Ramos (cell line): ENCODE measurements at regions not wholly inside any gene's neighbourhood (a gene's known extent, or its start where the extent isn't known, plus 50 kb on each side); places are given as distances from the start of the nearest gene placed in this dataset.

Experiments used
- in situ Hi-C: fragments of 300-500 bp; cut with MboI; formaldehyde crosslinking; loops from one replicate; pipeline ENCODE4 v1.14.3; 2022; ENCODE audit warnings: low sequenced_read_pairs; ENCODE audit not compliant: unreplicated experiment

DNA sequence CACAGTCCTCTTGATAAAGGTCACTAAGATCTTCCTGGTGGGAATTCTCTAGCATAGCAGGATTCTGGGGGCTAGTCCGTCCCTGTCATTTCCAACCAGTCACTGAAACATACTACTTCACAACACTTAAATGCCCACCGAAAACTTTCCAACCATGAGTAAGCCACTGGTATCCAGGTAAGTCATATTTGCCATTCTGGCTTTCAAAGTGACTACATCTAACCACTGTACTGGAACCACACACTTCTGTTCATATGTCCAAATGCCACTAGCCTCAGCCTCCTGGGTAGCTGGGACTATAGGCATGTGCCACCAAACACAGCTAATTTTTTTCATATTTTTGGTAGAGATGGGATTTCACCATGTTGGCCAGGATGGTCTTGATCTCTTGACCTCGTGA lies 64.3 kb upstream of the VANGL1 start:
- in situ Hi-C loops: no loop called here

- in situ Hi-C loops: no loop called here
Measured at GRCh38 chr1:115575661-115576060, 66.1 kb upstream of the VANGL1 start.

DNA sequence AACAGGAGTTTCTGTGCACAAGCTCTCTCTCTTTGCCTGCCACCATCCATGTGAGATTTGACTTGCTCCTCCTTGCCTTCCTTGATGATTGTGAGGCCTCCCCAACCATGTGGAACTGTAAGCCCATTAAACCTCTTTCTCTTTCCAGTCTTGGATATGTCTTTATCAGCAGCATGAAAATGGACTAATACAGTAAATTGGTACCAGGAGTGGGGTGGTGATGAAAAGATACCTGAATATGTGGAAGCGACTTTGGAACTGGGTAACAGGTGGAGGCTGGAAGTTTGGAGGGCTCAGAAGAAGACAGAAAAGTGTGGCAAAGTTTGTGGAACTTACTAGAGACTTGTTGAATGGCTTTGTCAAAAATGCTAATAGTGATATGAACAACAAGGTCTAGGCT lies 69.1 kb upstream of the VANGL1 start:
- in situ Hi-C loops: no loop called here

DNA sequence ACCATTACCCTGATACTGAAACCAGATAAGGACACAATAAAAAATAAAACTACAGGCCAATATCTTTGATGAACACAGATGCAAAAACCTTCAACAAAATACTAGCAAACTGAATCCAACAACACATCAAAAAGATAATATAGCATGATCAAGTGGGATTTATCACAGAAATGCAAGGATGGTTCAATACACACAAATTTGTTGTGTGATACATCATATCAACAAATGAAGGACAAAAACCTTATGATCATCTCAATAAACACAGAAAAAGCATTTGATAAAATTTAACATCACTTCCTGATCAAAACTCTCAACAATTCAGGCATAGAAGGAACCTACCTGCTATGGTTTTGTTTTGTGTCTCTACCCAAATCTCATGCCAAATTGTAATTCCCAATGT lies 74.3 kb upstream of the VANGL1 start:
- in situ Hi-C loops: no loop called here

DNA sequence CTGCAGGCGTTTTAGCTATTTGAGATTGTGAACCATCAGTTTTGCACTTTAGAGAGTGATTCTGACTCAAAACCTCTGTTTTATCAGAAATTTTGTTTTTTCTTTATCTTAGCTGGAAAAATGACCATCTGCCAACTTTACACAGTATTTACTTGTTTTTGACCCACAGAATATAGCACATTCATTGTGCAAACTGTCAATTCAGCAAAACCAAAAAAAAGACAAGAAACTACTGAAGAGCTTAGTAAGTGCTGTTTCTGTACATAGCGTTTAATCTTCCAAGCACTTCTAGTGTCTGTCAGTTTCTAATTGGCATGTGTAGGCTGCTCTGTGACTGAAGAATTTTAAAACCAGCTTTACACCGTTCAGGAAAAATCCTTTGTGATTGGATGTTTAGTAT lies 76.0 kb upstream of the VANGL1 start:
- in situ Hi-C loops: no loop called here

DNA sequence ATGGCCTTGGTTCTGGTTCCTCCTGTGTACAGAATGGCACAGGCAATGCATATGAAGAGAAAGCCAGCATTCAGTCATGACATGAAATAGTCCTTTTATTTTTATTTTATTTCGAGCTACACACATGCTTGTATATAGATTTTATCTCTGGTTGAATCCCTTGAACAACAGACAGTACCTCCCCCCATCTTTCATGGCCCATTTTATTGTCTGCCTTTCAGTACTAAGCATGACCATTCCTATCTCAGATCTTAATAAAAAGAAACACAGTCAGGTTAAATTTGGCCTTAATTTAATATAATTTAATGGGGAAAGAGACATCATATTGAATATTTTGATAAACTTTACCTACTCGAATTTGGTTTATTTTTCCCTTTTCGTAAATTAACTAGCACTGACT lies 76.4 kb upstream of the VANGL1 start:
- in situ Hi-C loops: no loop called here

DNA sequence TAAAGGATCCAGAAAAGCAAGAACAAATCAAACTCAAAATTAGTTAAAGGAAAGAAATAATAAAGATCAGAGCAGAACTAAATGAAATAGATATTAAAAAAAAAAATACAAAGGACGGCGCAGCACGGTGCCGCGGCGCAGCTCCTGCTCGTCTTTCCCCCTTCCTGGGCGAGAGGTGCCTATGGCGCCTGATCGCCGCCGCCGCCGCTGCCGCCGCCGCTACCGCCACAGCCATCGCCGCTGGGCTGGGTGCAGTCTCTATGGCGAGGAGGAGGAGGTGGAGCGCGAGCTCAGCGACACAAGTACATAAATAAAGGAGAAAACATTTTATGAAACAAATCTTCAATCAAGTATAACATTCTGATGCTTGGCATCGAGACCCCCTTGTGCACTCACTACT lies 77.6 kb upstream of the VANGL1 start:
- in situ Hi-C loops: no loop called here

DNA sequence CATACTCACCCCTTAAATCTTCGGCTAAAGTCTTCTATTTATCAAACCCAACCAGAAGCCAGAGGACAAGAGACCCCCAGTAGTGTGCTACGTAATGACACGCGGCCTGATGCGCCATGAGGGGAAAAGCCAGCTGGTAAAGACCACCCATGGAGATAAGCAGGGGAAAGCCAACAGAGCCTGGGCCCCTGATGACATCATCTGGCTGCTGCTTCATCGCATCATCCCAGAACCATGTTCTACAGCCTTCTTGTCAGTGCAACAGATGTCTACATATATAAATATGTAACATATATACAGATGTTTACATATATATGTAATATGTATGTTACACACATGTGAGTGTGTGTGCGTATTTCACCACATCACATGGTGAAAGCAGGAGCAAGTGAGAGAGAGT lies 81.7 kb upstream of the VANGL1 start:
- in situ Hi-C loops: no loop called here

- in situ Hi-C loops: no loop called here
Measured at GRCh38 chr1:115558275-115558674, 83.5 kb upstream of the VANGL1 start.

DNA sequence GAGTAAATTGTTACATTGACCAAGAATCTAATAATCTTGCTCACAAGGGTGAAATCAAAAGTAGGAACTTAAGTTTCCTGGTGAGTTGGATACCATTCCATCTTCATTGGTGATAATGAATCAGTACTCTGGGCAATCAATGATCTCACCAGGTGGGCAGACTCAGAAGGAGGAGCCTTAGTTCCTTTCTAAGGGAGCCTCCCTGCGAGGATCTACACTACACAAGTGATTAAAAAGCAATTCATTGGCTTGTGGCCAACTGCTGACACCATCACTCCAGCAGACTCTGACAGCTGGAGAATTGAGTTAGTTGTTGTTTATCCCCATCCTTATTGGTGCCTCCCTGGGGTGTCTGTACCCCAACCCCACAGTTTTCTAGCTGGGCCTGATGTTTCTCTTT lies 84.1 kb upstream of the VANGL1 start:
- in situ Hi-C loops: no loop called here

GRCh38 chr1:115556236-115556635 lies 85.5 kb upstream of the VANGL1 start:
- in situ Hi-C loops: no loop called here

DNA sequence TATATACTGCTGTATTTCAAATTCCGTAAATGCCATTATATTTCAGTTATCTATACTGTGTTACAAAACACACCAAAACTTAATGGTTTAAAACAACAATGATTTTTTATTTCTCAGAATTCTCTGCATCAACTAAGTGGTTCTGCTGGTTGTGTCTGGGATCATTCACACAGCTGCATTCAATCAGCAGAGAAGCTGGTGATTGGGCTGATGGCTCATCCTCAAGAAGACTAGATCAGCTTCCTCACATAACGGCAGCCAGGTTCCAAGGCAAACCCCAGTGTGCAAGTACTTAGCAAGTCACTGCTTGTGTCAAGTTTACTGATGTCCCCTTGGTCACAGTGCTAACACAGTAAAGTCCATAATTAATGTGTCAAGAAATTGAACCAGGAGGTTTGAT lies 86.3 kb upstream of the VANGL1 start:
- in situ Hi-C loops: no loop called here

- in situ Hi-C loops: no loop called here
Measured at GRCh38 chr1:115547696-115548095, 94.1 kb upstream of the VANGL1 start.

DNA sequence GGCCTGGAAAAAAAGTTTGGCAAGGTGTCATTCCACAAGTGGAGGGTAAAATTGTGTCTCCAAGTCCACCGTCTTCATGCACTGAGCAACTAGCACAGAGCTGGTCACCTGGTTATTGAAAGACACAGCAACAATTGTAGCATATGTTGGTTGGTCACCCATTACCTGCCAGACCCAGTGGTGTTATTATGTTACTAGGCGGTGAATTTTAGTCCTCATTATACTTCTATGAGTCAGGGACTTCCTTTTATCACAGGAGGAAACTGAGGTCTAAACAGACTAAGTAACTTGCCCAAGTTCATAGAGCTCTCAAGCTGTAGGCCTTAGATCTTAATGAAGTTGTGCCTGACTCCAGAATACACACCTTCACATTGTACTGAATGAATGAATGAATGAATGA lies 94.9 kb upstream of the VANGL1 start:
- in situ Hi-C loops: no loop called here

- in situ Hi-C loops: no loop called here
Measured at GRCh38 chr1:115545791-115546733, 95.7 kb upstream of the VANGL1 start.

GRCh38 chr1:115545096-115545720 lies 96.6 kb upstream of the VANGL1 start:
- in situ Hi-C loops: no loop called here

DNA sequence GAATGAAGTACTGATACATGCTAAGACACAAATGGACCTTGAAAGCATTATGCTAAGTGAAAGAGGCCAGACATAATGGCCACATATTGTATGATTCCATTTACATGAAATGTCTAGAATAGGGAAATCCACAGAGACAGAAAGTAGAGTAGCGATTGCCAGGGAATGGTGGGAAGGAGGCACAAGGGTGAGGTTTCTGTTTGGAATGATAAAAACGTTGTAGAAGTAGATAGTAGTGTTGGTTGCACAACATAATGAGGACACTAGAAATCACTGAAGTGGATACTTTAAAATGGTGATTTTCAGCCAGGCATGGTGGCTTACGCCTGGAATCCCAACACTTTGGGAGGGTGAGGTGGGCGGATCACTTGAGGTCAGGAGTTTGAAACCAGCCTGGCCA lies 97.6 kb upstream of the VANGL1 start:
- in situ Hi-C loops: no loop called here

DNA sequence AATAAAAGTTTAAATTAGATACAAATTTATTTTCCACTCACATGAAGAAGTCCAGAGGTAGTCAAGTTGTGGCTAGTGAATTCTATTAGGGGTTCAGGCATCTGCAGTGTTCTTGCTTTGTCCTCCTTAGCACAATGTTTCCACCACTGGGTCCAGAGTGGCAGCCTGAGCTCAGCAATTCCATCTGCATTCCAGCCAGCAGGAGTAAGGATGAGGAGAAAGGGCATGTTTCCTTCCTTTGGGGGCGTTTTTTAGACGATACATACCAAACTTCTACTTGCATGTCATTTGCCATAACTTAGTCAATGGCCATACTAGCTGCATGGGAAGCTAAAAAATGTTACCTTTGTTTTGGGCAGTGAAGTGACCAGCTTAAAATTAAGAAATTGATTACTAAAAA lies 98.5 kb upstream of the VANGL1 start:
- in situ Hi-C loops: no loop called here

- in situ Hi-C loops: no loop called here
Measured at GRCh38 chr1:115539736-115540135, 102.0 kb upstream of the VANGL1 start.

DNA sequence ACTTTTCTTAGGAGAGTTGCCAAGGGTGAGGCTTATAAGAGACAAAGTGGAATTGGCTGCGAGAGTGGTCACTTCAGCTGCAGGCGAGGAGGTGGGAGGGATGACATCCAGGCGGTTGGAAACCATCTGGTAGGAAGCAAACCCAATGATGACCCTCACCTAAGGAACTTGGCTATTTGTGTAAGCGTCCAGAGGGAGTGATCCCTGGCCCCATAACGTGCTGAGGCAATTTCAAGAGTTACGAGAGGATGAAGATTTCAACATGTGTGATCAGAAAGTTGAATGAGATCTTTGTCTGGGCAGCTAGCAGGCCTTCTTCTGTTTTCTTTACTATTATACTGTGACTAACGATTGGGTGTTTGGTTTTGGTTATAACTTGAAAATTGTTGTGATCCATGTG lies 102.7 kb upstream of the VANGL1 start:
- in situ Hi-C loops: no loop called here

DNA sequence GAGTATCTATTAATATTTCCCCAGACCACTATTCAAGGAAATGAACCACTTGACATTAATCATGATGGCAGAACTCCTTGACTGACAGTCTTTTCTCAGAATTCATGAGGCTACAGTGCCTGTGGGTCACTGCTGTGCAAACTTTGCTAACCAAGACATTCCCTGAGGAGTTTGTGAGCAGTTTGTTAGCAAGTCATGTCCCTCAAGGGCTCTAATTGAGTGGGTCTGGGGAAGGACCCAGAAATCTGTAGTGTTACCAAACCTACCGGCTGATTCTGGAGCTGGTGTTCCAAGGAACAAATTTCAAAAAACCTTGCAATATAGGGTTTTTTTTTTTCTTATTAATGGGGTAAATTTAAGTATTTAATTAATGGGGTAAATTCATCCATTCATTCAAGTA lies 103.2 kb upstream of the VANGL1 start:
- in situ Hi-C loops: no loop called here

DNA sequence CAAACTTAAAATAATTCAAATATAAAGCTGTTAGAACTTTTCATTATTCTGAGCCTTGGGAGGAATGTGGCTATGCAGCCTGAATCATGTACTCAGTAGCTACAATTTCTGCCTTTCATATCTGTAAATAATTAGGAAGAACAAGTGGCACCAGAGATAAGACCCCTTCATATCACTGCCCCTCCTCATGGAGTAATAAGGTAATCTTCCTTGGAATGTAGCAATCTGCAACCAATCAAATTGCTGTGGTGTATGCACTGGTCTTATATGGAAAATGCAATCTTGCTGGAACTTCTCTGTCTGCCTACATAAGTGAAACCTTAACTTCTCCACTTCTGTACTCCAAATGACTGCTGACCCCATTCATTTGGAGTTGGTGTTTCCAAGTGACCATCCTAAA lies 104.4 kb upstream of the VANGL1 start:
- in situ Hi-C loops: no loop called here
